Esophagus muscularis mucosa (tissue), 4 donors: ENCODE measurements at regions not wholly inside any gene's neighbourhood (a gene's known extent, or its start where the extent isn't known, plus 50 kb on each side); places are given as distances from the start of the nearest gene placed in this dataset.

ENCODE experiments used
- DNase-seq: peaks from one replicate; pipeline ENCODE4 v3.0.0-alpha.2; 2017; ENCODE audit errors: extremely low spot score
- H3K27ac ChIP-seq, 4 donors: fragments of 200-600 bp; sonication (generic); replicated peaks in 1 of 4; 1 replicate in 3 of 4; 2 replicates in 1 of 4; pipeline ENCODE4 v1.5.1; 2016 to 2019; ENCODE audit warnings: mild to moderate bottlenecking in 1 of 4
- H3K27me3 ChIP-seq, 4 donors: fragments of 200-600 bp; sonication (generic); one replicate each; pipeline versions ENCODE4 v1.5.1 to v1.6.0; 2016 to 2019
- H3K36me3 ChIP-seq, 4 donors: fragments of 200-600 bp; sonication (generic); one replicate each; pipeline ENCODE4 v1.5.1; 2016 to 2019
- H3K4me1 ChIP-seq, 4 donors: fragments of 200-600 bp; sonication (generic); one replicate each; pipeline ENCODE4 v1.5.1; 2016 to 2019
- H3K4me3 ChIP-seq, 4 donors: fragments of 200-600 bp; sonication (generic); 1 replicate in 2 of 4; 2 replicates in 2 of 4; pipeline ENCODE4 v1.5.1; 2016 to 2019; ENCODE audit warnings: mild to moderate bottlenecking in 4 of 4, moderate library complexity in 1 of 4
- H3K9me3 ChIP-seq, 4 donors: fragments of 200-600 bp; sonication (generic); 1 replicate in 3 of 4; 2 replicates in 1 of 4; pipeline ENCODE4 v1.5.1; 2016 to 2019
- EP300 ChIP-seq: sonication (generic); formaldehyde crosslinking; IDR thresholded peaks from one replicate; pipeline ENCODE4 v1.6.1; 2017; ENCODE audit warnings: antibody characterized with exemption
- POLR2A ChIP-seq: fragments of 450-650 bp; IDR thresholded peaks from one replicate; pipeline ENCODE4 v1.6.1; 2017; ENCODE audit warnings: antibody characterized with exemption, moderate library complexity, mild to moderate bottlenecking, low read depth
- POLR2AphosphoS5 ChIP-seq, 2 donors: sonication (generic); formaldehyde crosslinking; IDR thresholded peaks; one replicate each; pipeline ENCODE4 v1.6.1; 2017; ENCODE audit warnings: antibody characterized with exemption in 2 of 2
- WGBS: methylation state at CpG from one replicate; pipeline ENCODE4 v1.1.5; 2018; 5-methylcytosine and 5-hydroxymethylcytosine counted together
- intact Hi-C: fragments of 100-400 bp; cut with DNase I; formaldehyde crosslinking; loops from one replicate; pipeline ENCODE4 v1.15.1; 2023
- TF ChIP-seq, protein P1 (sequence below), 3 experiments: fragments of 200-600 bp in 2 of 3; fragments of 450-650 bp in 1 of 3; sonication (generic) in 2 of 3; IDR thresholded peaks; one replicate each; pipeline ENCODE4 v1.5.1; 2017 to 2019; ENCODE audit warnings: antibody characterized with exemption in 3 of 3, mild to moderate bottlenecking in 2 of 3, moderate library complexity in 1 of 3

DNA sequence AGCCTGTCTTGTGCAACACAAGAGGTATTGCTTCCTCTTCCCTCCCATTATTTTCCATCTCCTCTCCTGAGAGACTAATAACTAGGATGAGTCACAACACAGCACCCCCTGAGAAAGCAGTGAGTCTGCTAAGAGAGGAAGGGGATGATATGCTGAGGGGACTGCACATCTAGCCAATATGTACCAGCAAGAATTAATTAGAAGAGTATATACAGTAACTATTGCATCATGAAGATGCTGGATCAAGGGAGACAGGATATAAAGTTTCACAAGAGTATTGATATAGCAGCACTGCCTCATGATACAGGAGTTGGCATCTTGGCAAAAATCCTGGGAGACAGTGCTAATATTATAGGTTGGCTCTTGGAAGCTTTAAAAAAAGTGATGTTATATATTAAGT lies 289.9 kb upstream of the RBMS1 start:
- H3K27me3 ChIP-seq = no peaks in the 10 kb centered on the region
- H3K4me3 ChIP-seq = no peak overlapping the region
- H3K27ac ChIP-seq = no peak overlapping the region
- DNase-seq = no peak
- intact Hi-C loops = no loop called here
- no peaks in the 10 kb centered on the region for H3K4me1 ChIP-seq
- H3K36me3 ChIP-seq = no peaks in the 10 kb centered on the region
- TF ChIP-seq EP300 (no peak), POLR2A (no peak), POLR2AphosphoS5 (IDR thresholded peaks at IDR 0.05) (no peak)
- TF ChIP-seq, protein P1, sequence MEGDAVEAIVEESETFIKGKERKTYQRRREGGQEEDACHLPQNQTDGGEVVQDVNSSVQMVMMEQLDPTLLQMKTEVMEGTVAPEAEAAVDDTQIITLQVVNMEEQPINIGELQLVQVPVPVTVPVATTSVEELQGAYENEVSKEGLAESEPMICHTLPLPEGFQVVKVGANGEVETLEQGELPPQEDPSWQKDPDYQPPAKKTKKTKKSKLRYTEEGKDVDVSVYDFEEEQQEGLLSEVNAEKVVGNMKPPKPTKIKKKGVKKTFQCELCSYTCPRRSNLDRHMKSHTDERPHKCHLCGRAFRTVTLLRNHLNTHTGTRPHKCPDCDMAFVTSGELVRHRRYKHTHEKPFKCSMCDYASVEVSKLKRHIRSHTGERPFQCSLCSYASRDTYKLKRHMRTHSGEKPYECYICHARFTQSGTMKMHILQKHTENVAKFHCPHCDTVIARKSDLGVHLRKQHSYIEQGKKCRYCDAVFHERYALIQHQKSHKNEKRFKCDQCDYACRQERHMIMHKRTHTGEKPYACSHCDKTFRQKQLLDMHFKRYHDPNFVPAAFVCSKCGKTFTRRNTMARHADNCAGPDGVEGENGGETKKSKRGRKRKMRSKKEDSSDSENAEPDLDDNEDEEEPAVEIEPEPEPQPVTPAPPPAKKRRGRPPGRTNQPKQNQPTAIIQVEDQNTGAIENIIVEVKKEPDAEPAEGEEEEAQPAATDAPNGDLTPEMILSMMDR (IDR thresholded peaks at IDR 0.05) = no peak
- peaks cover 0 to 7% (median 2%) of the 10 kb centered on the region in 4 donors for H3K9me3 ChIP-seq

DNA sequence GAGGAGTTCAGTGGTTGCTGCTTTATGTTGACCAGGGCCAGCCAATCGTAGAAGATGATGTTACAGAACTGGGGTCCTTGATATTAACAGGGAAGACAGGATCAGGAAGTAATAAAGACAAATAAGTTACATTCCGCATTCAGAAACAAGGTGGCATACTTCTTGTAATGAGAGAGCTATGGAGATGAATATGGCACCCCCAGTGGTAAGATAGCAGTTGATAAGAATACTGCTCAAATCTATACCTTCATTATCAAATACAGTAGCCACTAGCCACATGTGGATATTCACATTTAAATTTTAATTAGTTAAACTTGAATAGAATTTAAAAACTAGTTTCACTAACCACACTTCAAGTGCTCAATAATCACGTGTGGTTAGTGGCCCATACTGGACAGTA lies 290.4 kb upstream of the RBMS1 start:
- H3K4me1 ChIP-seq = no peaks in the 10 kb centered on the region
- DNase-seq = no peak
- H3K4me3 ChIP-seq = no peak overlapping the region
- H3K9me3 ChIP-seq = peaks cover 0 to 6% (median 0%) of the 10 kb centered on the region in 4 donors
- no peak for TF ChIP-seq POLR2A
- TF ChIP-seq POLR2AphosphoS5 (IDR thresholded peaks at IDR 0.05) = no peak
- no peak for TF ChIP-seq EP300
- TF ChIP-seq, protein P1 (IDR thresholded peaks at IDR 0.05) = no peak
- 95% methylated on average over 3 of the region's 3 CpGs for WGBS
- H3K27me3 ChIP-seq = no peaks in the 10 kb centered on the region
- no peak overlapping the region for H3K27ac ChIP-seq
- intact Hi-C loops = no loop called here
- H3K36me3 ChIP-seq = no peaks in the 10 kb centered on the region

DNA sequence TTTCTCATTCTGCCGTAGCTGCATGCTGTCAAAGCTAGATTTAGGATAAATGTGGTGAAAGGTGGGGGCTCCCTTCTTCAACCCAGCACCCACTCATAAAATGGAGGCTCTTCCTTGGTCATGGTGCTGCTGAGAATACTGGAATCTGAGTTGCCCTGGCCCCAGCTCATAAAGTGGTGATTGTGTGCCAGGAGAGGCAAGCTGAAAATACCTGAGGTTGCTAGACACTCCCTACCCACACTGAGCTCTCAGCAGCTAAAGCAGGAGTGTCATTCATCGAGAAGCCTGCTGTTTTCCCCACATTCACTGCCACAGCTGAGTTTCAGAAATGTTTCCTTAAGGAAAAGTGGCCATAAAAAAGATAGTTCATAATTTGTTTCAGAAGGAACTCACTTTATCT lies 297.1 kb upstream of the RBMS1 start:
- no peaks in the 10 kb centered on the region for H3K9me3 ChIP-seq
- 100% methylated on average over 2 of the region's 2 CpGs for WGBS
- DNase-seq = no peak
- TF ChIP-seq EP300 = no peak
- no peak for TF ChIP-seq POLR2AphosphoS5 (IDR thresholded peaks at IDR 0.05)
- TF ChIP-seq POLR2A = no peak
- TF ChIP-seq, protein P1 (IDR thresholded peaks at IDR 0.05) = no peak
- intact Hi-C loops = no loop called here
- no peaks in the 10 kb centered on the region for H3K36me3 ChIP-seq
- no peaks in the 10 kb centered on the region for H3K27me3 ChIP-seq
- H3K4me3 ChIP-seq = no peak overlapping the region
- no peaks in the 10 kb centered on the region for H3K4me1 ChIP-seq
- H3K27ac ChIP-seq = no peak overlapping the region

DNA sequence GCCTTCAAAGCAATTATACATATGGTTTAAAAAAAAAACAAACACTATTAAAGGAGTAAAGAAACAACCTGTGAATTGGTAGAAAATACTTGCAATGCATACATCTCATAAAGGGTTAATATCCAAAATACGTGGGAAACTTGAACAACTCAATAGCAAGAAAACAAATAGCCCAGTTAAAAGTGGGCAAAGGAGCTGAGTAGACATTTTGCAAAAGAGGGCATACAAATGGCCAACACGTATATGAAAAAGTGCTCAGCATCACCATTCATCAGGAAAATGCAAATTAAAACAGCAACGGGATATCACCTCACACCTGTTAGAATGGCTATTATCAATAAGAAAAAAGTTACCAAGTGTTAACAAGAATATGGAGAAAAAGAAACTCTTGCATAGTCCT lies 298.3 kb upstream of the RBMS1 start:
- H3K4me3 ChIP-seq = no peak overlapping the region
- H3K4me1 ChIP-seq = no peaks in the 10 kb centered on the region
- 80% methylated on average over 3 of the region's 3 CpGs for WGBS
- intact Hi-C loops = no loop called here
- TF ChIP-seq POLR2AphosphoS5 (IDR thresholded peaks at IDR 0.05) (no peak), EP300 (no peak), POLR2A (no peak)
- TF ChIP-seq, protein P1 (IDR thresholded peaks at IDR 0.05) = no peak
- H3K9me3 ChIP-seq = peaks cover 0 to 1% (median 0%) of the 10 kb centered on the region in 4 donors
- no peaks in the 10 kb centered on the region for H3K27me3 ChIP-seq
- H3K36me3 ChIP-seq = no peaks in the 10 kb centered on the region
- DNase-seq = no peak
- H3K27ac ChIP-seq = no peak overlapping the region

DNA sequence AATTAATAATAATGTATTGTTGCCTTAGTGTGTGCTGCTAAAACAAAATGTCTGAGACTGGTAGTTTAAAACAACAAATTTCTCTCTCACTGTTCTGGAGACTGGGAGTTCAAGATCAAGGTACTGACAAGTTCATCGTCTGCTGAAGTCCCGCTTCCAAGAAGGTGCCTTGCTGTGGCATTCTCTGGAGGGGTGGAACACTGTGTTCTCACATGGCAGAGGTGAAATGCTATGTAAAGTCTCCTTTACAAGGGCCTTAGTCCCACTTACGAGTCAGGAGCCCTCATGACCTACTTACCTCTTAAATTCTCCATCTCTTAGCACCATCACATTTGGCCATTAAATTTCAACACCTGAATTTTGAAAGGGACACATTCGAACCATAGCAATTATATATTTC lies 299.2 kb upstream of the RBMS1 start:
- intact Hi-C loops = no loop called here
- WGBS = 69% methylated on average over 4 of the region's 4 CpGs
- H3K4me1 ChIP-seq = no peaks in the 10 kb centered on the region

More for the DNA sequence above, 299.2 kb upstream of the RBMS1 start:
- Histone ChIP-seq H3K9me3 (peaks cover 0 to 6% (median 0%) of the 10 kb centered on the region in 4 donors), H3K27ac (no peak overlapping the region), H3K36me3 (no peaks in the 10 kb centered on the region), H3K27me3 (no peaks in the 10 kb centered on the region), H3K4me3 (no peak overlapping the region)
- DNase-seq = no peak
- TF ChIP-seq POLR2AphosphoS5 (IDR thresholded peaks at IDR 0.05) = no peak
- no peak for TF ChIP-seq POLR2A
- TF ChIP-seq, protein P1 (IDR thresholded peaks at IDR 0.05) = no peak
- no peak for TF ChIP-seq EP300
